ENCODE measurements at regions not wholly inside any gene's neighbourhood (a gene's known extent, or its start where the extent isn't known, plus 50 kb on each side); places are given as distances from the start of the nearest gene placed in this dataset.

- TF ChIP-seq POLR2A (IDR thresholded peaks at IDR 0.05; ENCODE audit: low read depth, low read length) (no peak), POLR2AphosphoS5 (IDR thresholded peaks at IDR 0.05; ENCODE audit: low read depth, low read length) (no peak), TAF1 (IDR thresholded peaks at IDR 0.05; ENCODE audit: low read depth, low read length) (no peak), SPI1 (IDR thresholded peaks at IDR 0.05; ENCODE audit: low read depth, low read length) (no peak), PAX5 (IDR thresholded peaks at IDR 0.05; ENCODE audit: insufficient read depth, low read length, severe bottlenecking) (no peak), POU2F2 (IDR thresholded peaks at IDR 0.05; ENCODE audit: low read depth, low read length) (no peak)
Measured at GRCh38 chr3:66812136-66812535, 186.0 kb upstream of the KBTBD8 start.
